NT2/D1 (cell line): ENCODE measurements at regions not wholly inside any gene's neighbourhood (a gene's known extent, or its start where the extent isn't known, plus 50 kb on each side); places are given as distances from the start of the nearest gene placed in this dataset.

ENCODE experiments used
- YY1 ChIP-seq: IDR thresholded peaks from 2 replicates; pipeline ENCODE4 v1.6.1; 2011; ENCODE audit not compliant: insufficient read length, insufficient read depth
- ZNF274 ChIP-seq: IDR thresholded peaks from 2 replicates; pipeline ENCODE4 v1.6.1; 2011; ENCODE audit warnings: mild to moderate bottlenecking, low read depth, low read length

DNA sequence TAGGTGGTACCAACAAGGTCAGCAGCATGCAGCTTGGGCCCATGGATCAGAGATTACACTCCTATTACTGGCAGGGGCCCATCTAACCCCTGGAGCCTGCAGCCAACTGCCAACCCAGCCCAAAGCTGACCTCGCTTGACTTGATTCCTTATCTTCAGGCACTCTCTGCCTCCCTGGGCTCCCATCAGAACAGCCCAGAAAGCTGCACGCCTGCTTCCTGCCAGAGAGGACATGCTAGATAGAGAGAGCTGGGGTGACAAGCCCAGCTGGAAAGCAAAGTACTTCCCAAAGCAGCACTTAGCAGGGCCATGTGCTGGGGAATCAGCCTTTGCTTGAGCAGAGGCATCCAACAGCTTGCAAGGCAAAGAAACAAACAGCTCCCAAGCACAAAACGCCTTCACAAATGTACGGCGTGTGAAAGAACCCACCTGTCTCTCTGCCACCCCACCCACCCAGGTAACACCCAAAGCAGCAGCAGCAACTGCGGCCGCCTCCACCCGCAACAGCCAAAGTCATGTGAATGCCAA, 74.2 kb upstream of the NLK start:
- TF ChIP-seq YY1 (no peak), ZNF274 (no peak)
